ENCODE measurements at regions not wholly inside any gene's neighbourhood (a gene's known extent, or its start where the extent isn't known, plus 50 kb on each side); places are given as distances from the start of the nearest gene placed in this dataset.

DNA sequence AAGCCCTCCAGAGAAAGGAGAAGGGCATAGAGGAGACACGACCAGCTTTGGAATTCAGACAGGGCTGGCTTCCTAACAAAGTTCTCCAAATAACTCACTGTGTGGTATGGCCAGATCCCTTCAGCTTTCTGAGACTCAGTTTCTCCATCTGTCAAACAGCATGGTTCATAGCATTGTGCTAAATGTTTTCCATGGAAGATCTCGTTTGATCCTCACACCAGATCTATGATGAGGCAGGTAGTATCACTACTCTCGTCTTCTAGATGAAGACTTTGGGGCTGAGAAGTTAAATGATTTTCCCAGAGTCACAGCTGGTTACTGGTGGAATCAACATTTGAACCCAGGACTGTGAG, 507.3 kb downstream of the HAPSTR1 start:
- H4K20me1 ChIP-seq (ENCODE audit: low read depth, low read length) = no peaks in the 10 kb centered on the region
- no peak overlapping the region for H2AFZ ChIP-seq (ENCODE audit: low read depth, low read length, severe bottlenecking)
- no peak overlapping the region for H3K4me3 ChIP-seq (ENCODE audit: insufficient read depth, low read length, poor library complexity, severe bottlenecking)
- no peaks in the 10 kb centered on the region for H3K79me2 ChIP-seq (ENCODE audit: insufficient read depth, low read length)
- H3K27ac ChIP-seq (ENCODE audit: low read depth, low read length) = no peak overlapping the region
- no peak overlapping the region for H3K9ac ChIP-seq (ENCODE audit: low read length)
- H3K9me2 ChIP-seq (replicated peaks; ENCODE audit: insufficient read depth, low read length) = no peaks in the 10 kb centered on the region
- no peaks in the 10 kb centered on the region for H3K36me3 ChIP-seq (ENCODE audit: low read length)
- no peak overlapping the region for H3K4me2 ChIP-seq (ENCODE audit: low read depth, low read length, poor library complexity, severe bottlenecking)
- TF ChIP-seq, protein P1, sequence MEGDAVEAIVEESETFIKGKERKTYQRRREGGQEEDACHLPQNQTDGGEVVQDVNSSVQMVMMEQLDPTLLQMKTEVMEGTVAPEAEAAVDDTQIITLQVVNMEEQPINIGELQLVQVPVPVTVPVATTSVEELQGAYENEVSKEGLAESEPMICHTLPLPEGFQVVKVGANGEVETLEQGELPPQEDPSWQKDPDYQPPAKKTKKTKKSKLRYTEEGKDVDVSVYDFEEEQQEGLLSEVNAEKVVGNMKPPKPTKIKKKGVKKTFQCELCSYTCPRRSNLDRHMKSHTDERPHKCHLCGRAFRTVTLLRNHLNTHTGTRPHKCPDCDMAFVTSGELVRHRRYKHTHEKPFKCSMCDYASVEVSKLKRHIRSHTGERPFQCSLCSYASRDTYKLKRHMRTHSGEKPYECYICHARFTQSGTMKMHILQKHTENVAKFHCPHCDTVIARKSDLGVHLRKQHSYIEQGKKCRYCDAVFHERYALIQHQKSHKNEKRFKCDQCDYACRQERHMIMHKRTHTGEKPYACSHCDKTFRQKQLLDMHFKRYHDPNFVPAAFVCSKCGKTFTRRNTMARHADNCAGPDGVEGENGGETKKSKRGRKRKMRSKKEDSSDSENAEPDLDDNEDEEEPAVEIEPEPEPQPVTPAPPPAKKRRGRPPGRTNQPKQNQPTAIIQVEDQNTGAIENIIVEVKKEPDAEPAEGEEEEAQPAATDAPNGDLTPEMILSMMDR (IDR thresholded peaks at IDR 0.05; ENCODE audit: insufficient read depth, low read length, poor library complexity, severe bottlenecking) = no peak
- TF ChIP-seq EZH2phosphoT487 (conservative IDR thresholded peaks at IDR 0.05; ENCODE audit: low read length) = no peak
- H3K27me3 ChIP-seq (ENCODE audit: low read length) = no peaks in the 10 kb centered on the region
- H3K9me3 ChIP-seq (ENCODE audit: insufficient read depth, low read length) = no peaks in the 10 kb centered on the region
- H3F3A ChIP-seq (ENCODE audit: insufficient read depth) = no peaks in the 10 kb centered on the region

DNA sequence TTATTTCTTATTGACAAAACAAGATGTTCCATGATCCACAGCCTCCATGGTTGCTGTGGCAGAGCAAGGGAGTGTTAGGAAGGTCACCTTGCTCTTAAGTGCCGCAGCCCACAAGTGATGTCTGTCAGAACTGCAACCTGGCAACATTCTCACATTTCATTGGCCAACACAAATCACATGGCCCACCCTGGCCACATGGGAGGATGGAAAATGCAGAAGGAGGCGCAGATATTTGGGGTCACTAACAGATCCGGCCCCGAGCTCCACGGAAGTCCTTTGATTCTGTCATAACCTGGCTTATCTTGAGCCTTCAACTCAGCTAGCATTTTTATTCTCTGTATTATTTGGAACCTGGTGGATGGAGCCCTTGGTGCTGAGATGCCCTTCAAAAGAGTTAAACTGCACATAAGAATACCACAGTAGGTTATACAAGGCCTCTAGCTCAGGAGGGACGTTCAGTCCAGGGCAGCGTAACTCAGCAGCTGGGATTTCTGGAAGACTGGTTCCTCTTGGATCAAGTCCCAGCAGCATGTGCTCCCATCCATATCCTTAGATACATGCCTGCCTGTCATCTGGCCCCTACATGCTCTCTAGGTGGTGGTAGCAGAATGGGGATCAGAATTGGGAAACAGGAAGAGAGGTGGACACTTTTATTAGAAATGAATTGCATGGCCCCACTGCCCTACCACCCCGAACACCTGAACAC, 508.1 kb downstream of the HAPSTR1 start:
- Histone ChIP-seq H3K36me3 (ENCODE audit: low read length) (no peaks in the 10 kb centered on the region), H3K9me3 (ENCODE audit: insufficient read depth, low read length) (no peaks in the 10 kb centered on the region), H3K4me3 (ENCODE audit: insufficient read depth, low read length, poor library complexity, severe bottlenecking) (no peak overlapping the region), H3K27ac (ENCODE audit: low read depth, low read length) (no peak overlapping the region), H3K27me3 (ENCODE audit: low read length) (no peaks in the 10 kb centered on the region), H2AFZ (ENCODE audit: low read depth, low read length, severe bottlenecking) (no peak overlapping the region), H3K9me2 (replicated peaks; ENCODE audit: insufficient read depth, low read length) (no peaks in the 10 kb centered on the region), H3F3A (ENCODE audit: insufficient read depth) (no peaks in the 10 kb centered on the region), H4K20me1 (ENCODE audit: low read depth, low read length) (no peaks in the 10 kb centered on the region), H3K4me2 (ENCODE audit: low read depth, low read length, poor library complexity, severe bottlenecking) (no peak overlapping the region), H3K9ac (ENCODE audit: low read length) (no peak overlapping the region), H3K79me2 (ENCODE audit: insufficient read depth, low read length) (no peaks in the 10 kb centered on the region)
- no peak for TF ChIP-seq EZH2phosphoT487 (conservative IDR thresholded peaks at IDR 0.05; ENCODE audit: low read length)
- TF ChIP-seq, protein P1 (IDR thresholded peaks at IDR 0.05; ENCODE audit: insufficient read depth, low read length, poor library complexity, severe bottlenecking) = no peak

DNA sequence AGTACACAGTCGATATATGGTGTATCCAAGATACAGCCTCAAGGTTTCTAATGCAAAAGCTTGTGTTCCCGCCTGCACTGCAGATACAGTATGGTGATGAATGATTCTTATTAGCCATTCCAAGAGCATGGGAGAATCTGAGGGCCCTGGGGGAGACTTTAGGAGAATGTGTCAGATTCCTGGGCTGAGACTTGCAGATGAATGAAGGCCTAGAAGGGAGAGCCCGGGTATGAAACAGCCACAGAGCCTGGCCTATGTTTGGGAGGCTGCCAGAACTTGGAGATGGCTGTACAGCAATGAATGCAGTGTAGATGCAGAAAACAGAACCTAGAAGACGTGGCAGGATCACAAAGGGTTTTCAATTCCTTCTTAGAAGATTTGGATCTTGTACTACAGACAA, 510.7 kb downstream of the HAPSTR1 start:
- TF ChIP-seq EZH2phosphoT487 (conservative IDR thresholded peaks at IDR 0.05; ENCODE audit: low read length) = no peak
- Histone ChIP-seq H3K79me2 (ENCODE audit: insufficient read depth, low read length) (no peaks in the 10 kb centered on the region), H2AFZ (ENCODE audit: low read depth, low read length, severe bottlenecking) (no peak overlapping the region), H3K27me3 (ENCODE audit: low read length) (no peaks in the 10 kb centered on the region), H3K9me2 (replicated peaks; ENCODE audit: insufficient read depth, low read length) (no peaks in the 10 kb centered on the region), H3K9ac (ENCODE audit: low read length) (no peak overlapping the region), H4K20me1 (ENCODE audit: low read depth, low read length) (no peaks in the 10 kb centered on the region), H3K4me2 (ENCODE audit: low read depth, low read length, poor library complexity, severe bottlenecking) (no peak overlapping the region), H3K4me3 (ENCODE audit: insufficient read depth, low read length, poor library complexity, severe bottlenecking) (no peak overlapping the region), H3K27ac (ENCODE audit: low read depth, low read length) (no peak overlapping the region), H3F3A (ENCODE audit: insufficient read depth) (no peaks in the 10 kb centered on the region), H3K36me3 (ENCODE audit: low read length) (no peaks in the 10 kb centered on the region), H3K9me3 (ENCODE audit: insufficient read depth, low read length) (no peaks in the 10 kb centered on the region)

GRCh38 chr16:9603316-9603715, 511.9 kb downstream of the HAPSTR1 start:
- H3K27ac ChIP-seq (ENCODE audit: low read depth, low read length) = no peak overlapping the region
- no peaks in the 10 kb centered on the region for H3K9me2 ChIP-seq (replicated peaks; ENCODE audit: insufficient read depth, low read length)
- TF ChIP-seq, protein P1 (IDR thresholded peaks at IDR 0.05; ENCODE audit: insufficient read depth, low read length, poor library complexity, severe bottlenecking) = no peak
- TF ChIP-seq EZH2phosphoT487 (conservative IDR thresholded peaks at IDR 0.05; ENCODE audit: low read length) = no peak
- no peaks in the 10 kb centered on the region for H3K9me3 ChIP-seq (ENCODE audit: insufficient read depth, low read length)
- no peaks in the 10 kb centered on the region for H3K27me3 ChIP-seq (ENCODE audit: low read length)
- H2AFZ ChIP-seq (ENCODE audit: low read depth, low read length, severe bottlenecking) = no peak overlapping the region
- no peak overlapping the region for H3K4me2 ChIP-seq (ENCODE audit: low read depth, low read length, poor library complexity, severe bottlenecking)
- H3K79me2 ChIP-seq (ENCODE audit: insufficient read depth, low read length) = no peaks in the 10 kb centered on the region
- H3K36me3 ChIP-seq (ENCODE audit: low read length) = no peaks in the 10 kb centered on the region
- H3K9ac ChIP-seq (ENCODE audit: low read length) = no peak overlapping the region
- H4K20me1 ChIP-seq (ENCODE audit: low read depth, low read length) = no peaks in the 10 kb centered on the region
- no peaks in the 10 kb centered on the region for H3F3A ChIP-seq (ENCODE audit: insufficient read depth)
- no peak overlapping the region for H3K4me3 ChIP-seq (ENCODE audit: insufficient read depth, low read length, poor library complexity, severe bottlenecking)
